ENCODE measurements at regions not wholly inside any gene's neighbourhood (a gene's known extent, or its start where the extent isn't known, plus 50 kb on each side); places are given as distances from the start of the nearest gene placed in this dataset.

- DNase-seq, result no peak
These were observed 569.8 kb downstream of the FGF9 start for GRCh38 chr13:22240716-22241115.

- no peak for DNase-seq
These were observed 572.7 kb downstream of the FGF9 start for GRCh38 chr13:22243469-22244163.

- no peak for DNase-seq
These were observed 581.5 kb downstream of the FGF9 start for GRCh38 chr13:22252281-22252830.

- DNase-seq, result no peak
These were observed 582.2 kb downstream of the FGF9 start for GRCh38 chr13:22253107-22253506.

GRCh38 chr13:22256111-22256639, 585.3 kb downstream of the FGF9 start:
- no peak for DNase-seq

GRCh38 chr13:22262001-22262885, 591.4 kb downstream of the FGF9 start:
- no peak for DNase-seq

GRCh38 chr13:22263185-22263584, 592.3 kb downstream of the FGF9 start:
- DNase-seq, result no peak

- no peak for DNase-seq
These were observed 594.7 kb downstream of the FGF9 start for GRCh38 chr13:22265563-22265962.

GRCh38 chr13:22270881-22271280, 600.0 kb downstream of the FGF9 start:
- no peak for DNase-seq

- no peak for DNase-seq
These were observed 601.0 kb downstream of the FGF9 start for GRCh38 chr13:22271903-22272302.

- no peak for DNase-seq
These were observed 604.5 kb downstream of the FGF9 start for GRCh38 chr13:22275393-22275792.

- no peak for DNase-seq
These were observed 605.7 kb downstream of the FGF9 start for GRCh38 chr13:22276616-22277015.

GRCh38 chr13:22278336-22278929, 607.6 kb downstream of the FGF9 start:
- DNase-seq, result peak; percentile 56 to 73 (median 68)

GRCh38 chr13:22285867-22286266, 615.0 kb downstream of the FGF9 start:
- no peak for DNase-seq

GRCh38 chr13:22286338-22286737, 615.5 kb downstream of the FGF9 start:
- no peak for DNase-seq

- DNase-seq, result no peak
These were observed 616.6 kb downstream of the FGF9 start for GRCh38 chr13:22287343-22287920.

GRCh38 chr13:22288496-22288895, 617.6 kb downstream of the FGF9 start:
- no peak for DNase-seq

GRCh38 chr13:22289711-22290110, 618.8 kb downstream of the FGF9 start:
- no peak for DNase-seq

- no peak for DNase-seq
These were observed 627.7 kb downstream of the FGF9 start for GRCh38 chr13:22298530-22298929.

- no peak for DNase-seq
These were observed 641.0 kb downstream of the FGF9 start for GRCh38 chr13:22311734-22312404.

- DNase-seq, result no peak
These were observed 641.5 kb downstream of the FGF9 start for GRCh38 chr13:22312405-22312803.

- DNase-seq, result no peak
These were observed 645.7 kb downstream of the FGF9 start for GRCh38 chr13:22316494-22317025.
